DOHH2 (cell line): ENCODE measurements at regions not wholly inside any gene's neighbourhood (a gene's known extent, or its start where the extent isn't known, plus 50 kb on each side); places are given as distances from the start of the nearest gene placed in this dataset.

ENCODE experiments used
- EZH2phosphoT487 ChIP-seq: fragments of 200-600 bp; sonication (generic); IDR thresholded peaks from 2 replicates; pipeline ENCODE4 v1.6.1; 2017; ENCODE audit warnings: borderline replicate concordance, mild to moderate bottlenecking, antibody characterized with exemption, low read length, moderate library complexity, mixed read lengths
- TF ChIP-seq, protein P1 (sequence below): fragments of 200-600 bp; sonication (generic); IDR thresholded peaks from one replicate; pipeline ENCODE4 v1.5.1; 2014; ENCODE audit warnings: antibody characterized with exemption, mild to moderate bottlenecking, low read depth, low read length; ENCODE audit not compliant: poor library complexity, severe bottlenecking

- TF ChIP-seq, protein P1, sequence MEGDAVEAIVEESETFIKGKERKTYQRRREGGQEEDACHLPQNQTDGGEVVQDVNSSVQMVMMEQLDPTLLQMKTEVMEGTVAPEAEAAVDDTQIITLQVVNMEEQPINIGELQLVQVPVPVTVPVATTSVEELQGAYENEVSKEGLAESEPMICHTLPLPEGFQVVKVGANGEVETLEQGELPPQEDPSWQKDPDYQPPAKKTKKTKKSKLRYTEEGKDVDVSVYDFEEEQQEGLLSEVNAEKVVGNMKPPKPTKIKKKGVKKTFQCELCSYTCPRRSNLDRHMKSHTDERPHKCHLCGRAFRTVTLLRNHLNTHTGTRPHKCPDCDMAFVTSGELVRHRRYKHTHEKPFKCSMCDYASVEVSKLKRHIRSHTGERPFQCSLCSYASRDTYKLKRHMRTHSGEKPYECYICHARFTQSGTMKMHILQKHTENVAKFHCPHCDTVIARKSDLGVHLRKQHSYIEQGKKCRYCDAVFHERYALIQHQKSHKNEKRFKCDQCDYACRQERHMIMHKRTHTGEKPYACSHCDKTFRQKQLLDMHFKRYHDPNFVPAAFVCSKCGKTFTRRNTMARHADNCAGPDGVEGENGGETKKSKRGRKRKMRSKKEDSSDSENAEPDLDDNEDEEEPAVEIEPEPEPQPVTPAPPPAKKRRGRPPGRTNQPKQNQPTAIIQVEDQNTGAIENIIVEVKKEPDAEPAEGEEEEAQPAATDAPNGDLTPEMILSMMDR: no peak
- no peak for TF ChIP-seq EZH2phosphoT487
Measured at GRCh38 chr2:147663962-147664361, 180.9 kb upstream of the ACVR2A start.
